ENCODE measurements at regions not wholly inside any gene's neighbourhood (a gene's known extent, or its start where the extent isn't known, plus 50 kb on each side); places are given as distances from the start of the nearest gene placed in this dataset.

DNA sequence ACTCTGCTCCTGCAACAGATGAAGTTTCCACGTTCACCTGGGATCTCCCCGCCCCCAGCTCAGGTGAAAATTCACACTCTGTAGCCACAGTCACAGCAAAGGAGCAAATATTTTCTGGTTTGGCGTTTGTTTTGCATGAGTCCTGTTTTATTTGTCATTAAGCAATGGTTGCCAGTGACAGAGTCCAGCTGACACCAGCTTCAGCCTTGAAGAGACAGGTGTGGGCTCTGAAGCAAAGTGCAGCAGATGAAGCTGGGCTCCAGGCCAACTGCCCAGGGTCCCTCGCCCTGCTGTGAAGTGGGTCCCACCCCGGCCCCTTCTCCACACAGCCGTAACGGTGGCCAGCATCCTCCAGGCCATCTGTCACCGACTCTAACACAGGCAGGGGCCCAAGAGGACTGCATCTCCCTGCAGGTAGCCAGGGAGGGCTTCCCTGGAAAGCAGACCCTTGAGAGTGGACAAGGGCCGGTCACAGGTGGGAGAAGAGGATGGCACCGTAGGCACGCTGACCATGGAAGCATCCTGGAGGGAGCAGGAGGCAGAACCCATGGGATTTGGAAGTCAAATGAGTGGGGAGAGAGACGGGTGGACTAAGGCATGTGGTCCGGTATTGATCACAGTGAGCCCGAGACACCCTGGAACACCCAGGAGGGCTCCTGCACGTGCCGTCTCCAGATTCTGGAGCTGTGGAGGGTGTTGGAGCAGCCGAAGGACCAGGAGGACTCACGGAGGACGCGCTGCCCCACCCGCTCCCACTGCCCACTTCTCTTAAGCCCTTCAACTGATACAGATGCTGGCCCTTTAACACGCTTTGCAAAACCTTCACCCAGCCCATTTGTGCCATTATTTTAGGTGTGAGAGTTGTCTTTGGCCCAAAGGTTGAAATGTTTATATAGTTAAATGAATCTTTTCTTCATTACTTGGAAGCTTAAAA is 294.5 kb downstream of the BRD1 start:
- TF ChIP-seq, protein P1, sequence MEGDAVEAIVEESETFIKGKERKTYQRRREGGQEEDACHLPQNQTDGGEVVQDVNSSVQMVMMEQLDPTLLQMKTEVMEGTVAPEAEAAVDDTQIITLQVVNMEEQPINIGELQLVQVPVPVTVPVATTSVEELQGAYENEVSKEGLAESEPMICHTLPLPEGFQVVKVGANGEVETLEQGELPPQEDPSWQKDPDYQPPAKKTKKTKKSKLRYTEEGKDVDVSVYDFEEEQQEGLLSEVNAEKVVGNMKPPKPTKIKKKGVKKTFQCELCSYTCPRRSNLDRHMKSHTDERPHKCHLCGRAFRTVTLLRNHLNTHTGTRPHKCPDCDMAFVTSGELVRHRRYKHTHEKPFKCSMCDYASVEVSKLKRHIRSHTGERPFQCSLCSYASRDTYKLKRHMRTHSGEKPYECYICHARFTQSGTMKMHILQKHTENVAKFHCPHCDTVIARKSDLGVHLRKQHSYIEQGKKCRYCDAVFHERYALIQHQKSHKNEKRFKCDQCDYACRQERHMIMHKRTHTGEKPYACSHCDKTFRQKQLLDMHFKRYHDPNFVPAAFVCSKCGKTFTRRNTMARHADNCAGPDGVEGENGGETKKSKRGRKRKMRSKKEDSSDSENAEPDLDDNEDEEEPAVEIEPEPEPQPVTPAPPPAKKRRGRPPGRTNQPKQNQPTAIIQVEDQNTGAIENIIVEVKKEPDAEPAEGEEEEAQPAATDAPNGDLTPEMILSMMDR (IDR thresholded peaks at IDR 0.05 in 2 of 3, conservative IDR thresholded peaks at IDR 0.05 in 1 of 3; ENCODE audit: borderline replicate concordance in 1 of 3, insufficient read depth in 1 of 3, low read depth in 2 of 3, low read length in 2 of 3): no peak
- no peak for TF ChIP-seq CBX3 (IDR thresholded peaks at IDR 0.05; ENCODE audit: low read depth)
- TF ChIP-seq, protein P2, sequence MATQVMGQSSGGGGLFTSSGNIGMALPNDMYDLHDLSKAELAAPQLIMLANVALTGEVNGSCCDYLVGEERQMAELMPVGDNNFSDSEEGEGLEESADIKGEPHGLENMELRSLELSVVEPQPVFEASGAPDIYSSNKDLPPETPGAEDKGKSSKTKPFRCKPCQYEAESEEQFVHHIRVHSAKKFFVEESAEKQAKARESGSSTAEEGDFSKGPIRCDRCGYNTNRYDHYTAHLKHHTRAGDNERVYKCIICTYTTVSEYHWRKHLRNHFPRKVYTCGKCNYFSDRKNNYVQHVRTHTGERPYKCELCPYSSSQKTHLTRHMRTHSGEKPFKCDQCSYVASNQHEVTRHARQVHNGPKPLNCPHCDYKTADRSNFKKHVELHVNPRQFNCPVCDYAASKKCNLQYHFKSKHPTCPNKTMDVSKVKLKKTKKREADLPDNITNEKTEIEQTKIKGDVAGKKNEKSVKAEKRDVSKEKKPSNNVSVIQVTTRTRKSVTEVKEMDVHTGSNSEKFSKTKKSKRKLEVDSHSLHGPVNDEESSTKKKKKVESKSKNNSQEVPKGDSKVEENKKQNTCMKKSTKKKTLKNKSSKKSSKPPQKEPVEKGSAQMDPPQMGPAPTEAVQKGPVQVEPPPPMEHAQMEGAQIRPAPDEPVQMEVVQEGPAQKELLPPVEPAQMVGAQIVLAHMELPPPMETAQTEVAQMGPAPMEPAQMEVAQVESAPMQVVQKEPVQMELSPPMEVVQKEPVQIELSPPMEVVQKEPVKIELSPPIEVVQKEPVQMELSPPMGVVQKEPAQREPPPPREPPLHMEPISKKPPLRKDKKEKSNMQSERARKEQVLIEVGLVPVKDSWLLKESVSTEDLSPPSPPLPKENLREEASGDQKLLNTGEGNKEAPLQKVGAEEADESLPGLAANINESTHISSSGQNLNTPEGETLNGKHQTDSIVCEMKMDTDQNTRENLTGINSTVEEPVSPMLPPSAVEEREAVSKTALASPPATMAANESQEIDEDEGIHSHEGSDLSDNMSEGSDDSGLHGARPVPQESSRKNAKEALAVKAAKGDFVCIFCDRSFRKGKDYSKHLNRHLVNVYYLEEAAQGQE (IDR thresholded peaks at IDR 0.05; ENCODE audit: low read depth): no peak
- TF ChIP-seq EZH2 (IDR thresholded peaks at IDR 0.05): no peak
- no peak for TF ChIP-seq POLR2AphosphoS5 (IDR thresholded peaks at IDR 0.05; ENCODE audit: low read depth, low read length)
- TF ChIP-seq ZNF274 (IDR thresholded peaks at IDR 0.05; ENCODE audit: low read depth, low read length): no peak
- TF ChIP-seq POLR2A (IDR thresholded peaks at IDR 0.05; ENCODE audit: borderline replicate concordance, extremely low read depth, insufficient read depth, insufficient read length): no peak
- no peak for TF ChIP-seq YY1 (IDR thresholded peaks at IDR 0.05; ENCODE audit: extremely low read depth, insufficient replicate concordance, low read depth, low read length)
- TF ChIP-seq EZH2phosphoT487 (IDR thresholded peaks at IDR 0.05; ENCODE audit: borderline replicate concordance): no peak
- no peak for TF ChIP-seq RAD21 (IDR thresholded peaks at IDR 0.05; ENCODE audit: low read depth)
